NB4 (cell line): ENCODE measurements at regions not wholly inside any gene's neighbourhood (a gene's known extent, or its start where the extent isn't known, plus 50 kb on each side); places are given as distances from the start of the nearest gene placed in this dataset.

Source experiments
- POLR2A ChIP-seq: IDR thresholded peaks from 2 replicates; pipeline ENCODE4 v1.6.1; 2011; ENCODE audit warnings: mild to moderate bottlenecking; ENCODE audit not compliant: insufficient read length; ENCODE audit errors: extremely low read depth
- TF ChIP-seq, protein P1 (sequence below): IDR thresholded peaks from one replicate; pipeline ENCODE4 v1.5.1; 2012; ENCODE audit warnings: low read depth, low read length

DNA sequence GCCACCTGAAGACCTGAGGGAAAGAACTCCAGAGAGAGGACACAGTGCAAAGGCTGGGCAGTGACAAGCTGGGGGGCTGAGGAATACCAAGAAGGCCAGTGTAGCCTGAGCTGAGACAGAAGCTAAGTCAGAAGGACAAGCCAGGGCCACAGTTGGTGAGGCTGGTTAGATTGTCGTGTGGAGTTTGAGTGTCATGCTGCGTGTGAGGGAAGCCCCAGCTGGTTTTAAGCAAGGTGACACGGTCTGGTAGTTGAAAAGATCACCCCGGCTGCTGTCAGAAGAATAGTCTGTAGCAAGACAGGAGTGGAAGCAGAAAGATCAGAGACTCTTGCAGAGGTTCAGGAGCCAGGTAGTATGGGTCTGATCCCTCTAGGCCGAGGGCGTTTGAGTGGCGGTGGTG is 50.6 kb upstream of the RMDN2 start:
- TF ChIP-seq, protein P1, sequence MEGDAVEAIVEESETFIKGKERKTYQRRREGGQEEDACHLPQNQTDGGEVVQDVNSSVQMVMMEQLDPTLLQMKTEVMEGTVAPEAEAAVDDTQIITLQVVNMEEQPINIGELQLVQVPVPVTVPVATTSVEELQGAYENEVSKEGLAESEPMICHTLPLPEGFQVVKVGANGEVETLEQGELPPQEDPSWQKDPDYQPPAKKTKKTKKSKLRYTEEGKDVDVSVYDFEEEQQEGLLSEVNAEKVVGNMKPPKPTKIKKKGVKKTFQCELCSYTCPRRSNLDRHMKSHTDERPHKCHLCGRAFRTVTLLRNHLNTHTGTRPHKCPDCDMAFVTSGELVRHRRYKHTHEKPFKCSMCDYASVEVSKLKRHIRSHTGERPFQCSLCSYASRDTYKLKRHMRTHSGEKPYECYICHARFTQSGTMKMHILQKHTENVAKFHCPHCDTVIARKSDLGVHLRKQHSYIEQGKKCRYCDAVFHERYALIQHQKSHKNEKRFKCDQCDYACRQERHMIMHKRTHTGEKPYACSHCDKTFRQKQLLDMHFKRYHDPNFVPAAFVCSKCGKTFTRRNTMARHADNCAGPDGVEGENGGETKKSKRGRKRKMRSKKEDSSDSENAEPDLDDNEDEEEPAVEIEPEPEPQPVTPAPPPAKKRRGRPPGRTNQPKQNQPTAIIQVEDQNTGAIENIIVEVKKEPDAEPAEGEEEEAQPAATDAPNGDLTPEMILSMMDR: no peak
- no peak for TF ChIP-seq POLR2A
